H9 (cell line): ENCODE measurements at regions not wholly inside any gene's neighbourhood (a gene's known extent, or its start where the extent isn't known, plus 50 kb on each side); places are given as distances from the start of the nearest gene placed in this dataset.

Source experiments
- DNase-seq: peaks from one replicate; pipeline ENCODE4 v3.0.0-alpha.2; 2017
- H2AFZ ChIP-seq: one replicate; pipeline ENCODE4 v1.6.1; 2013; ENCODE audit warnings: mild to moderate bottlenecking, low read length, control low read depth, moderate library complexity
- H2AK5ac ChIP-seq: 2 replicates; pipeline ENCODE4 v1.6.1; 2013; ENCODE audit warnings: low read length, control low read depth, mixed read lengths; ENCODE audit not compliant: insufficient read length
- H2BK120ac ChIP-seq: one replicate; pipeline ENCODE4 v1.6.1; 2013; ENCODE audit warnings: low read depth, mild to moderate bottlenecking, low read length, control low read depth, inconsistent platforms; ENCODE audit not compliant: poor library complexity, severe bottlenecking
- H2BK12ac ChIP-seq: 2 replicates; pipeline ENCODE4 v1.6.1; 2013; ENCODE audit warnings: low read length, control low read depth, mixed read lengths, low read depth; ENCODE audit not compliant: insufficient read length
- H2BK15ac ChIP-seq: 2 replicates; pipeline ENCODE4 v1.6.1; 2013; ENCODE audit warnings: low read depth, low read length, control low read depth
- H2BK20ac ChIP-seq: one replicate; pipeline ENCODE4 v1.6.1; 2013; ENCODE audit warnings: low read depth, mild to moderate bottlenecking, low read length, control low read depth, inconsistent platforms; ENCODE audit not compliant: poor library complexity, severe bottlenecking
- H2BK5ac ChIP-seq: 2 replicates; pipeline ENCODE4 v1.6.1; 2013; ENCODE audit warnings: low read length, control low read depth, mixed read lengths; ENCODE audit not compliant: insufficient read length
- H3K14ac ChIP-seq: 2 replicates; pipeline ENCODE4 v1.6.1; 2013; ENCODE audit warnings: low read length, control low read depth; ENCODE audit not compliant: insufficient read depth
- H3K18ac ChIP-seq: 2 replicates; pipeline ENCODE4 v1.6.1; 2013; ENCODE audit warnings: low read depth, mild to moderate bottlenecking, mixed read lengths, low read length, control low read depth; ENCODE audit not compliant: insufficient read length
- H3K23ac ChIP-seq: 2 replicates; pipeline ENCODE4 v1.6.1; 2013; ENCODE audit warnings: low read length, control low read depth, mixed read lengths, low read depth; ENCODE audit not compliant: insufficient read length
- H3K23me2 ChIP-seq: 2 replicates; pipeline ENCODE4 v1.6.1; 2013; ENCODE audit warnings: low read depth, mild to moderate bottlenecking, mixed read lengths, low read length, control low read depth; ENCODE audit not compliant: insufficient read length, poor library complexity, severe bottlenecking
- H3K27ac ChIP-seq: 2 replicates; pipeline ENCODE4 v1.5.1; 2013; ENCODE audit warnings: low read length, control low read depth, mixed read lengths, low read depth; ENCODE audit not compliant: insufficient read length
- H3K27me3 ChIP-seq: 2 replicates; pipeline ENCODE4 v1.6.1; 2013; ENCODE audit warnings: low read length, control low read depth, inconsistent platforms; ENCODE audit not compliant: insufficient read depth
- H3K4ac ChIP-seq: 2 replicates; pipeline ENCODE4 v1.6.1; 2013; ENCODE audit warnings: low read depth, mild to moderate bottlenecking, control low read depth, inconsistent platforms, low read length, moderate library complexity
- H3K4me1 ChIP-seq: 2 replicates; pipeline ENCODE4 v1.6.1; 2013; ENCODE audit warnings: low read length, control low read depth, inconsistent platforms; ENCODE audit not compliant: insufficient read depth
- H3K4me2 ChIP-seq: 2 replicates; pipeline ENCODE4 v1.6.1; 2013; ENCODE audit warnings: low read length, control low read depth, mixed read lengths; ENCODE audit not compliant: insufficient read length, insufficient read depth
- H3K56ac ChIP-seq: 2 replicates; pipeline ENCODE4 v1.6.1; 2013; ENCODE audit warnings: low read depth, mild to moderate bottlenecking, mixed read lengths, low read length, control low read depth; ENCODE audit not compliant: insufficient read length
- H3K79me1 ChIP-seq: 2 replicates; pipeline ENCODE4 v1.6.1; 2013; ENCODE audit warnings: low read depth, mild to moderate bottlenecking, moderate library complexity, low read length, control low read depth, inconsistent platforms; ENCODE audit not compliant: insufficient read depth, poor library complexity, severe bottlenecking
- H3K79me2 ChIP-seq: 2 replicates; pipeline ENCODE4 v1.6.1; 2013; ENCODE audit warnings: low read length, control low read depth, inconsistent platforms; ENCODE audit not compliant: insufficient read depth
- H3K9ac ChIP-seq: 2 replicates; pipeline ENCODE4 v1.6.1; 2013; ENCODE audit warnings: low read length, control low read depth, mixed read lengths; ENCODE audit not compliant: insufficient read length; ENCODE audit errors: extremely low read depth
- H3K9me3 ChIP-seq: one replicate; pipeline ENCODE4 v1.6.1; 2013; ENCODE audit warnings: low read depth, low read length, inconsistent platforms; ENCODE audit not compliant: control insufficient read depth
- H3T11ph ChIP-seq: one replicate; pipeline ENCODE4 v1.6.1; 2013; ENCODE audit warnings: mild to moderate bottlenecking, low read length, control low read depth, inconsistent platforms
- H4K20me1 ChIP-seq: one replicate; pipeline ENCODE4 v1.6.1; 2013; ENCODE audit not compliant: control insufficient read depth, insufficient read length, insufficient read depth
- H4K5ac ChIP-seq: 2 replicates; pipeline ENCODE4 v1.6.1; 2013; ENCODE audit warnings: low read depth, mild to moderate bottlenecking, mixed read lengths, low read length, control low read depth; ENCODE audit not compliant: insufficient read length
- H4K8ac ChIP-seq: replicated peaks from 2 replicates; pipeline ENCODE4 v1.6.1; 2013; ENCODE audit warnings: low read length, control low read depth, mixed read lengths, low read depth; ENCODE audit not compliant: insufficient read length
- H4K91ac ChIP-seq: 2 replicates; pipeline ENCODE4 v1.6.1; 2013; ENCODE audit warnings: low read depth, mild to moderate bottlenecking, moderate library complexity, mixed read lengths, low read length, control low read depth; ENCODE audit not compliant: insufficient read length
- H3K27ac Mint-ChIP-seq, 3 experiments: 2 replicates in 2 of 3; 3 replicates in 1 of 3; pipeline ENCODE4 v1.8.0; 2020 to 2021; ENCODE audit warnings: mixed read lengths in 3 of 3, mild to moderate bottlenecking in 1 of 3, moderate library complexity in 1 of 3
- H3K27me3 Mint-ChIP-seq: 2 replicates; pipeline ENCODE4 v1.8.0; 2021; ENCODE audit warnings: low read depth, mild to moderate bottlenecking, moderate library complexity, mixed read lengths
- H3K36me3 Mint-ChIP-seq, 3 experiments: 2 replicates in 2 of 3; 3 replicates in 1 of 3; pipeline ENCODE4 v1.8.0; 2020 to 2021; ENCODE audit warnings: low read depth in 3 of 3, mixed read lengths in 3 of 3; ENCODE audit not compliant: insufficient read depth in 1 of 3
- H3K4me1 Mint-ChIP-seq, 2 experiments: 2 replicates each; pipeline ENCODE4 v1.8.0; 2020; ENCODE audit warnings: mixed read lengths in 2 of 2
- H3K4me3 Mint-ChIP-seq, 2 experiments: 2 replicates in 1 of 2; 3 replicates in 1 of 2; pipeline ENCODE4 v1.8.0; 2020 to 2021; ENCODE audit warnings: mild to moderate bottlenecking in 2 of 2, mixed read lengths in 2 of 2, moderate library complexity in 1 of 2
- H3K9me3 Mint-ChIP-seq, 2 experiments: 2 replicates in 1 of 2; 3 replicates in 1 of 2; pipeline ENCODE4 v1.8.0; 2020; ENCODE audit warnings: mild to moderate bottlenecking in 2 of 2, mixed read lengths in 2 of 2, moderate library complexity in 1 of 2
- WGBS: extraction: QIAGEN DNeasy Blood & Tissue Kit; methylation state at CpG from one replicate; pipeline ENCODE4 v1.1.7; 2013; ENCODE audit warnings: missing lambda C conversion rate, low lambda C conversion rate, mixed read lengths; ENCODE audit not compliant: insufficient read length; ENCODE audit errors: extremely low coverage; 5-methylcytosine and 5-hydroxymethylcytosine counted together
- TF ChIP-seq, protein P1 (sequence below): fragments of 200-600 bp; sonication (generic); conservative IDR thresholded peaks from 3 replicates; pipeline ENCODE4 v1.8.0; 2021; ENCODE audit warnings: antibody characterized with exemption, mild to moderate bottlenecking

DNA sequence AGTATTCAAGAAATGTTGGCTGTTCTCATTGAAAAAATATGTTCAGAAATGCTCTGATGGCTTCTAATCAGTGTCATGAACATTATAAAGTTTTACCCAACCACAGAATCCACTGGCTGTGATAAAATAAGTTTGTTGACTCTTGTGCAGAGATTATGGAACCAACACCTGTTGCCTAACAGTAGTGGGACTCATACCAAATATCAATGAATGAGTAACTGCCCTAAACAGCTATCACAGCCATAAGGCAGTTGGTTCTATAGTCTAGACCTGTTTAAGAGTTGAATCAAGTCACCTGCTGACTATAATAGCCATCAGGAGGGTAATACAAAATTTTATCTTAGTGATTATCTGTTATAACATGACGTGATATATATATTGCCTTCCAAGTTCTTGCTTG lies 168.3 kb downstream of the ATOH1 start:
- Histone ChIP-seq H2BK120ac (no peak overlapping the region), H3K9me3 (no peaks in the 10 kb centered on the region), H4K5ac (no peak overlapping the region), H2BK15ac (no peak overlapping the region), H3K23ac (no peak overlapping the region), H3K9ac (no peak overlapping the region), H3K79me2 (no peaks in the 10 kb centered on the region), H3K56ac (no peak overlapping the region), H2BK20ac (no peak overlapping the region), H4K91ac (no peak overlapping the region), H2AFZ (no peak overlapping the region), H3T11ph (no peak overlapping the region), H3K23me2 (no peaks in the 10 kb centered on the region), H4K20me1 (no peaks in the 10 kb centered on the region), H3K79me1 (no peaks in the 10 kb centered on the region), H3K4me2 (no peak overlapping the region), H3K4ac (no peak overlapping the region), H2AK5ac (no peak overlapping the region), H3K27ac (no peak overlapping the region), H4K8ac (no peak overlapping the region), H3K14ac (no peak overlapping the region), H2BK12ac (no peak overlapping the region), H2BK5ac (no peak overlapping the region), H3K27me3 (no peaks in the 10 kb centered on the region), H3K4me1 (no peaks in the 10 kb centered on the region), H3K18ac (no peak overlapping the region)
- DNase-seq, result no peak
- Mint-ChIP-seq H3K27ac (no peak overlapping the region), H3K4me1 (peaks cover 3 to 5% of the 10 kb centered on the region in 2 experiments; a peak in 2 of 4 replicates), H3K9me3 (no peaks in the 10 kb centered on the region), H3K27me3 (no peaks in the 10 kb centered on the region), H3K36me3 (no peaks in the 10 kb centered on the region), H3K4me3 (no peak overlapping the region)
- TF ChIP-seq, protein P1, sequence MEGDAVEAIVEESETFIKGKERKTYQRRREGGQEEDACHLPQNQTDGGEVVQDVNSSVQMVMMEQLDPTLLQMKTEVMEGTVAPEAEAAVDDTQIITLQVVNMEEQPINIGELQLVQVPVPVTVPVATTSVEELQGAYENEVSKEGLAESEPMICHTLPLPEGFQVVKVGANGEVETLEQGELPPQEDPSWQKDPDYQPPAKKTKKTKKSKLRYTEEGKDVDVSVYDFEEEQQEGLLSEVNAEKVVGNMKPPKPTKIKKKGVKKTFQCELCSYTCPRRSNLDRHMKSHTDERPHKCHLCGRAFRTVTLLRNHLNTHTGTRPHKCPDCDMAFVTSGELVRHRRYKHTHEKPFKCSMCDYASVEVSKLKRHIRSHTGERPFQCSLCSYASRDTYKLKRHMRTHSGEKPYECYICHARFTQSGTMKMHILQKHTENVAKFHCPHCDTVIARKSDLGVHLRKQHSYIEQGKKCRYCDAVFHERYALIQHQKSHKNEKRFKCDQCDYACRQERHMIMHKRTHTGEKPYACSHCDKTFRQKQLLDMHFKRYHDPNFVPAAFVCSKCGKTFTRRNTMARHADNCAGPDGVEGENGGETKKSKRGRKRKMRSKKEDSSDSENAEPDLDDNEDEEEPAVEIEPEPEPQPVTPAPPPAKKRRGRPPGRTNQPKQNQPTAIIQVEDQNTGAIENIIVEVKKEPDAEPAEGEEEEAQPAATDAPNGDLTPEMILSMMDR, result no peak
- no CpG with 5 or more reads among the region's 1 CpG for WGBS
